Stomach (tissue), 4 donors: ENCODE measurements at regions not wholly inside any gene's neighbourhood (a gene's known extent, or its start where the extent isn't known, plus 50 kb on each side); places are given as distances from the start of the nearest gene placed in this dataset.

Experiments
- EP300 ChIP-seq: sonication (generic); formaldehyde crosslinking; IDR thresholded peaks from one replicate; pipeline ENCODE4 v1.6.1; 2017; ENCODE audit warnings: antibody characterized with exemption
- POLR2AphosphoS5 ChIP-seq, 3 donors: sonication (generic); formaldehyde crosslinking; IDR thresholded peaks; one replicate each; pipeline ENCODE4 v1.6.1; 2016; ENCODE audit warnings: antibody characterized with exemption in 3 of 3
- TF ChIP-seq, protein P1 (sequence below), 7 experiments: fragments of 450-650 bp in 4 of 7; fragments of 200-600 bp in 3 of 7; sonication (generic) in 3 of 7; IDR thresholded peaks; one replicate each; pipeline ENCODE4 v1.5.1; 2016 to 2019; ENCODE audit warnings: antibody characterized with exemption in 7 of 7, control low read depth in 2 of 7, mild to moderate bottlenecking in 1 of 7

DNA sequence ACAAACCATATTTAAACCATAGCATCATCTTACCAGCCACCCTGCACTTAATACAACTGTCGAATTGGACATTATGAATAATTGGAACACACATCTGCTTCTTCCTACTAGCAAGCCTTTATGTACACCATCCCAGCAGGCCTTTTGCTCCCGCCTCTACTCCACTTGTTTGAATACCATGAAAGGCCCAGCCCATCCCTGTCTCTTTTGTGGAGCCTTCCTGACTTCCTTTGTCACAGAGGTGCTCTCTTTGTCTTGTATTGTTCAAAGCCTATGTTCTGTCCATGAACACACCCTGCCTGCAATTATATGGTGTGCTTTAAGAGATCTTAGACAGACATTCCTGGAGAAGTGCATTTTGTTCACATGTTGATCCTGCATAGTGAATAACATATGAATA is 465.7 kb downstream of the DIRAS2 start:
- TF ChIP-seq, protein P1, sequence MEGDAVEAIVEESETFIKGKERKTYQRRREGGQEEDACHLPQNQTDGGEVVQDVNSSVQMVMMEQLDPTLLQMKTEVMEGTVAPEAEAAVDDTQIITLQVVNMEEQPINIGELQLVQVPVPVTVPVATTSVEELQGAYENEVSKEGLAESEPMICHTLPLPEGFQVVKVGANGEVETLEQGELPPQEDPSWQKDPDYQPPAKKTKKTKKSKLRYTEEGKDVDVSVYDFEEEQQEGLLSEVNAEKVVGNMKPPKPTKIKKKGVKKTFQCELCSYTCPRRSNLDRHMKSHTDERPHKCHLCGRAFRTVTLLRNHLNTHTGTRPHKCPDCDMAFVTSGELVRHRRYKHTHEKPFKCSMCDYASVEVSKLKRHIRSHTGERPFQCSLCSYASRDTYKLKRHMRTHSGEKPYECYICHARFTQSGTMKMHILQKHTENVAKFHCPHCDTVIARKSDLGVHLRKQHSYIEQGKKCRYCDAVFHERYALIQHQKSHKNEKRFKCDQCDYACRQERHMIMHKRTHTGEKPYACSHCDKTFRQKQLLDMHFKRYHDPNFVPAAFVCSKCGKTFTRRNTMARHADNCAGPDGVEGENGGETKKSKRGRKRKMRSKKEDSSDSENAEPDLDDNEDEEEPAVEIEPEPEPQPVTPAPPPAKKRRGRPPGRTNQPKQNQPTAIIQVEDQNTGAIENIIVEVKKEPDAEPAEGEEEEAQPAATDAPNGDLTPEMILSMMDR (IDR thresholded peaks at IDR 0.05) = no peak
- TF ChIP-seq EP300 (no peak), POLR2AphosphoS5 (IDR thresholded peaks at IDR 0.05) (no peak)
